ENCODE measurements at regions not wholly inside any gene's neighbourhood (a gene's known extent, or its start where the extent isn't known, plus 50 kb on each side); places are given as distances from the start of the nearest gene placed in this dataset.

- TF ChIP-seq POLR2A (IDR thresholded peaks at IDR 0.05), result no peak
- TF ChIP-seq CTCF (IDR thresholded peaks at IDR 0.05), result no peak
- no peak for TF ChIP-seq EP300 (IDR thresholded peaks at IDR 0.05)
Observed at GRCh38 chr11:130620548-130620947, 172.1 kb downstream of the ADAMTS15 start.

All from ovary (tissue), 3 donors.